Fibroblast of lung (primary cell): ENCODE measurements at regions not wholly inside any gene's neighbourhood (a gene's known extent, or its start where the extent isn't known, plus 50 kb on each side); places are given as distances from the start of the nearest gene placed in this dataset.

Experiments used
- DNase-seq, 2 donors: peaks; one replicate each; pipeline versions ENCODE4 v3.0.0 to v3.0.0-alpha.2; 2010; ENCODE audit warnings: low read depth in 2 of 2
- H2AFZ ChIP-seq: 2 replicates; pipeline ENCODE4 v1.5.1; 2012; ENCODE audit warnings: low read length, control low read depth, inconsistent platforms
- H3K27ac ChIP-seq: 2 replicates; pipeline ENCODE4 v1.5.1; 2011; ENCODE audit warnings: low read length, control low read depth; ENCODE audit not compliant: insufficient read depth
- H3K27me3 ChIP-seq: 2 replicates; pipeline ENCODE4 v1.5.1; 2011; ENCODE audit warnings: mild to moderate bottlenecking, low read length; ENCODE audit not compliant: control insufficient read depth, insufficient read depth
- H3K36me3 ChIP-seq: 2 replicates; pipeline ENCODE4 v1.5.1; 2011; ENCODE audit warnings: low read length; ENCODE audit not compliant: control insufficient read depth, insufficient read depth
- H3K4me1 ChIP-seq: 2 replicates; pipeline ENCODE4 v1.5.1; 2011; ENCODE audit warnings: low read length; ENCODE audit not compliant: control insufficient read depth, insufficient read depth; ENCODE audit errors: extremely low read depth
- H3K4me2 ChIP-seq: 2 replicates; pipeline ENCODE4 v1.5.1; 2011; ENCODE audit warnings: low read length, control low read depth; ENCODE audit not compliant: insufficient read depth; ENCODE audit errors: extremely low read depth
- H3K4me3 ChIP-seq, 4 experiments: fragments of 200-600 bp in 1 of 4; sonication (generic) in 1 of 4; replicated peaks in 1 of 4; 2 replicates each; pipeline ENCODE4 v1.5.1; 2011 to 2016; ENCODE audit warnings: low read length in 4 of 4, low read depth in 3 of 4, mild to moderate bottlenecking in 3 of 4, control low read depth in 2 of 4, inconsistent platforms in 1 of 4, mixed read lengths in 1 of 4; ENCODE audit not compliant: insufficient read depth in 1 of 4; ENCODE audit errors: control extremely low read depth in 1 of 4
- H3K79me2 ChIP-seq: 2 replicates; pipeline ENCODE4 v1.5.1; 2012; ENCODE audit warnings: mild to moderate bottlenecking, low read length, inconsistent platforms; ENCODE audit not compliant: control insufficient read depth, insufficient read depth
- H3K9ac ChIP-seq: 2 replicates; pipeline ENCODE4 v1.5.1; 2011; ENCODE audit warnings: mild to moderate bottlenecking, low read length, control low read depth; ENCODE audit not compliant: insufficient read depth
- H3K9me3 ChIP-seq: 2 replicates; pipeline ENCODE4 v1.5.1; 2012; ENCODE audit warnings: low read depth, low read length; ENCODE audit not compliant: control insufficient read depth, insufficient read depth
- H4K20me1 ChIP-seq: 2 replicates; pipeline ENCODE4 v1.5.1; 2011; ENCODE audit warnings: low read length; ENCODE audit not compliant: control insufficient read depth, insufficient read depth; ENCODE audit errors: extremely low read depth
- CTCF ChIP-seq, 2 donors: IDR thresholded peaks in 1 of 2; conservative IDR thresholded peaks in 1 of 2; 1 replicate in 1 of 2; 2 replicates in 1 of 2; pipeline ENCODE4 v1.5.1; 2011 to 2012; ENCODE audit warnings: low read length in 2 of 2, control low read depth in 1 of 2, inconsistent platforms in 1 of 2, low read depth in 1 of 2, mild to moderate bottlenecking in 1 of 2
- EZH2 ChIP-seq: IDR thresholded peaks from 2 replicates; pipeline ENCODE4 v1.5.1; 2012; ENCODE audit warnings: low read length, control low read depth, mild to moderate bottlenecking; ENCODE audit errors: missing control alignments

GRCh38 chr10:123269675-123270074, 115.5 kb downstream of the BUB3 start:
- H4K20me1 ChIP-seq: no peaks in the 10 kb centered on the region
- H3K36me3 ChIP-seq: no peaks in the 10 kb centered on the region
- TF ChIP-seq EZH2 (no peak), CTCF (conservative IDR thresholded peaks at IDR 0.05 in 1 of 2, IDR thresholded peaks at IDR 0.05 in 1 of 2; ENCODE audit: low read depth in 1 of 2, low read length in 2 of 2) (no peak)
- no peak overlapping the region for H2AFZ ChIP-seq
- H3K9me3 ChIP-seq: no peaks in the 10 kb centered on the region
- H3K27ac ChIP-seq: no peak overlapping the region
- no peaks in the 10 kb centered on the region for H3K4me1 ChIP-seq
- H3K4me3 ChIP-seq: no peak overlapping the region
- no peak overlapping the region for H3K4me2 ChIP-seq
- DNase-seq: no peak
- H3K27me3 ChIP-seq: no peaks in the 10 kb centered on the region
- no peaks in the 10 kb centered on the region for H3K79me2 ChIP-seq
- H3K9ac ChIP-seq: no peak overlapping the region

- TF ChIP-seq CTCF (conservative IDR thresholded peaks at IDR 0.05 in 1 of 2, IDR thresholded peaks at IDR 0.05 in 1 of 2; ENCODE audit: low read depth in 1 of 2, low read length in 2 of 2): no peak
- no peak for TF ChIP-seq EZH2
- DNase-seq: peak; percentile 2 to 97
- Histone ChIP-seq H3K4me3 (no peak overlapping the region), H3K9me3 (no peaks in the 10 kb centered on the region), H3K27ac (no peak overlapping the region), H4K20me1 (no peaks in the 10 kb centered on the region), H3K27me3 (no peaks in the 10 kb centered on the region), H3K4me2 (no peak overlapping the region), H3K36me3 (no peaks in the 10 kb centered on the region), H3K9ac (no peak overlapping the region), H3K79me2 (no peaks in the 10 kb centered on the region), H2AFZ (no peak overlapping the region), H3K4me1 (no peaks in the 10 kb centered on the region)
Observed at GRCh38 chr10:123270221-123270620, 116.0 kb downstream of the BUB3 start.

- Histone ChIP-seq H3K9ac (no peak overlapping the region), H2AFZ (no peak overlapping the region), H3K79me2 (no peaks in the 10 kb centered on the region), H3K27me3 (no peaks in the 10 kb centered on the region), H3K36me3 (no peaks in the 10 kb centered on the region), H3K27ac (no peak overlapping the region), H3K9me3 (no peaks in the 10 kb centered on the region), H3K4me1 (no peaks in the 10 kb centered on the region), H3K4me3 (no peak overlapping the region), H3K4me2 (no peak overlapping the region), H4K20me1 (no peaks in the 10 kb centered on the region)
- DNase-seq: no peak
- TF ChIP-seq EZH2 (no peak), CTCF (conservative IDR thresholded peaks at IDR 0.05 in 1 of 2, IDR thresholded peaks at IDR 0.05 in 1 of 2; ENCODE audit: low read depth in 1 of 2, low read length in 2 of 2) (no peak)
Observed at GRCh38 chr10:123270806-123271205, 116.6 kb downstream of the BUB3 start.
